ENCODE measurements at regions not wholly inside any gene's neighbourhood (a gene's known extent, or its start where the extent isn't known, plus 50 kb on each side); places are given as distances from the start of the nearest gene placed in this dataset.

DNA sequence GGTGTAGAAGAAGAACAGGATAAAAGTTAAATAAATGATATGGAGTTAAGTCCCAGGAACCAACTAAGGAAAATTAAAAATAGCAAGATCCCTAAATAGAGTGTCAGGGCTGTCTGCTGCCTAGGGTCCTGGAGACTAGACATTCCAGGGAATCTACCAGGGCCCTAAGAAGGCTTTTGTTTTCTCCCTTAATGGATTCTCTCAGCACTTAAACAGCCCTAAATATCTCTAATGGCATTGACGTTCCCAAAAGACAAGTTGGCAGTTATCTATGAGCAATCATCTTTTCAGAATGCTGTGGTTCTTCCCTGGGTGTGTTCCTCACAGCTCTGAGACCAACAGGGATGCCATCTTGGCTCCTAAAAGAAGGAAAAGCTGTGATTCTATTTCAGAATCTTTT is 616.3 kb downstream of the EPHA4 start:
- FAIRE-seq, result no peak
- no peak for DNase-seq (ENCODE audit: insufficient read length, low spot score)
- TF ChIP-seq, protein P1, sequence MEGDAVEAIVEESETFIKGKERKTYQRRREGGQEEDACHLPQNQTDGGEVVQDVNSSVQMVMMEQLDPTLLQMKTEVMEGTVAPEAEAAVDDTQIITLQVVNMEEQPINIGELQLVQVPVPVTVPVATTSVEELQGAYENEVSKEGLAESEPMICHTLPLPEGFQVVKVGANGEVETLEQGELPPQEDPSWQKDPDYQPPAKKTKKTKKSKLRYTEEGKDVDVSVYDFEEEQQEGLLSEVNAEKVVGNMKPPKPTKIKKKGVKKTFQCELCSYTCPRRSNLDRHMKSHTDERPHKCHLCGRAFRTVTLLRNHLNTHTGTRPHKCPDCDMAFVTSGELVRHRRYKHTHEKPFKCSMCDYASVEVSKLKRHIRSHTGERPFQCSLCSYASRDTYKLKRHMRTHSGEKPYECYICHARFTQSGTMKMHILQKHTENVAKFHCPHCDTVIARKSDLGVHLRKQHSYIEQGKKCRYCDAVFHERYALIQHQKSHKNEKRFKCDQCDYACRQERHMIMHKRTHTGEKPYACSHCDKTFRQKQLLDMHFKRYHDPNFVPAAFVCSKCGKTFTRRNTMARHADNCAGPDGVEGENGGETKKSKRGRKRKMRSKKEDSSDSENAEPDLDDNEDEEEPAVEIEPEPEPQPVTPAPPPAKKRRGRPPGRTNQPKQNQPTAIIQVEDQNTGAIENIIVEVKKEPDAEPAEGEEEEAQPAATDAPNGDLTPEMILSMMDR (IDR thresholded peaks at IDR 0.05; ENCODE audit: insufficient read depth, missing control alignments), result no peak

DNA sequence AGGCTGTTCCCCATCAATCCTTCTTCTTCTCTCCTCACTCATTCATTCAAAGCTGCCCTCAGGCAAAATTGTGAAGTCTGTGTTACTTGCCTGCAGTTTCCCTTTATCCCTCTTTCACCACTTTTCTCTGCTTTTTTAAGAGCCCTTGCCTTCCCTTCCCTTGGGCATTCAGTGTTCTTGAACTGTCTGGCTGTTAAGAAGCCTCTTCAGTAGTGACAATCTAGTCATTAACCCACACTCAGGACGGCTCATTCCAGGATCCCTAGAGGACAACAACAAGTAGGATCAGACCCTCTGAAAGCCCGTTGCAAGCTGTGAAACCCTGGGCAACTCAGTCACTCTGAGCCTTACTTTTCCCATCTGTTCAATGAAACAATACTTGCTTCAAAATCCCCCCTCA is 615.7 kb downstream of the EPHA4 start:
- FAIRE-seq, result no peak
- no peak for DNase-seq (ENCODE audit: insufficient read length, low spot score)
- TF ChIP-seq, protein P1 (IDR thresholded peaks at IDR 0.05; ENCODE audit: insufficient read depth, missing control alignments), result no peak

DNA sequence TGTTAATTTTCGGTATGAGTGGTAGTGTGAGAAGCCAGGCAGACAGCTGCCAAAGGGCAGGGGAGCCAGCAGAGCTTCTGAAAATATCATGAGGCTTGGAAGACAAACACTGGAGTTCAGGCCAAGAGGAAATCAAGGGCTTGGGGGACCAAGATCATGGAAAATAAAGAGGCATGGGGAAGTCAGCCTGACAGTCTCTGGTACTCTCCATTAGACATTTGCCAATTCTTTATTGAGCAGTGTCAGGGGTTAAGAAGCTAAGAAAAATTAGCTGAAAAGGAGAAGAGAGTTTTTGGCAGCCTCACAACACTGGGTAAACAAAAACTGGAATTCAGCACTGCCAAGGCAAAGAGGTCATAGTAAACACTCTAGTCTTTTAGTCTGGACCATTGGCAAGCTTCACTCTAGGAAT is 612.7 kb downstream of the EPHA4 start:
- FAIRE-seq (no peak), DNase-seq (ENCODE audit: insufficient read length, low spot score) (no peak)
- TF ChIP-seq, protein P1 (IDR thresholded peaks at IDR 0.05; ENCODE audit: insufficient read depth, missing control alignments), result no peak

DNA sequence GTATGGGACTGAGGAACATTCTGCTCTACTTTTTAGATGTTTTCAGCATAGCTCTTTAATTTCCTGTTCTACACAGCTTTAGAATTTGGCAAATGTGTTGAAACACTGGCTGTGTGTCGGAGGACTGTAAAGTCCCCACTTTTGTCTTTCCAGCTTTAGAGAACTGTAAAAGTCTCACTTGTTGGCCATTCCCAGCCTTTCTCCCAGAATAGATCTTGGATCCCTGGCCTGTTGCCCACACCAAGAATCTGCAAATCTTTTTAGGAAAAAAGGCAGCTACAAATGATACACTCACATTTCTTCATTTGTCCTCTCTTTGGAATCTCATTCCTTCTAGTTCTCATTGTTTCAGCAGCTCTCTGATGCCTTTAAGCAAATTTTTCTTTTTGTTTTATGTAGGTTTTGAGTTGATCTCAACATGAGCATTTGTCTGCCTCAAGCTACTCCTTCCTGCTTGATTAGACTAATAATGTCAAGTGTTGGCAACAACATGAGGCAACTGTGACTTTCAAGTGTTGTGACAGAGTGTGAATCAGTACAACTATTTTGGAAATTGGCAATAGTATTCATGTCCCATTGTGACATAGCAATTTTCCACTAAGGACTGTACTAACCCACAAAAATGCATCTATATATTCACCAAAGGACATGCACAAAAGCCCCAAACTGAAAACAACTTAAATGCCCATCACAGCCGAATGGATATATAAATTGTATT is 610.8 kb downstream of the EPHA4 start:
- TF ChIP-seq, protein P1 (IDR thresholded peaks at IDR 0.05; ENCODE audit: insufficient read depth, missing control alignments), result no peak
- no peak for FAIRE-seq
- no peak for DNase-seq (ENCODE audit: insufficient read length, low spot score)

DNA sequence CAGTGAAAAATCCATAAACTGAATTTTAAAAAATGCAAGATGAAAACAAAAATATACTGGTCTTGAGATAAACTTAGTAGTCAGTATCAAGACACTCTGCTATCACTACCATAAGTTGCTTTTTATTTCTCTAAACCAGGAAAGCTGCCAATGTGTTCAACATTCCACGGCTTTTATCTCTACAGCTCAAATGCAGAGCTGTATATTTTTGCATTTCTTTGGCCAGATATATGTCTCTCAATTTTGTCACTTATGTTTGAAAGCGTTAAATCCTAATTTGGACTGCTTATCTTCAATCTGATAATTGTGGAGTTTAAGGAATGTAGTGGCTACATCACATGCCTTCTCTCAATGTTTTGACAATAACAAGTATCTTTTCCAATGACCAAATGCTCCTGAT is 609.5 kb downstream of the EPHA4 start:
- TF ChIP-seq, protein P1 (IDR thresholded peaks at IDR 0.05; ENCODE audit: insufficient read depth, missing control alignments), result no peak
- no peak for DNase-seq (ENCODE audit: insufficient read length, low spot score)
- no peak for FAIRE-seq

DNA sequence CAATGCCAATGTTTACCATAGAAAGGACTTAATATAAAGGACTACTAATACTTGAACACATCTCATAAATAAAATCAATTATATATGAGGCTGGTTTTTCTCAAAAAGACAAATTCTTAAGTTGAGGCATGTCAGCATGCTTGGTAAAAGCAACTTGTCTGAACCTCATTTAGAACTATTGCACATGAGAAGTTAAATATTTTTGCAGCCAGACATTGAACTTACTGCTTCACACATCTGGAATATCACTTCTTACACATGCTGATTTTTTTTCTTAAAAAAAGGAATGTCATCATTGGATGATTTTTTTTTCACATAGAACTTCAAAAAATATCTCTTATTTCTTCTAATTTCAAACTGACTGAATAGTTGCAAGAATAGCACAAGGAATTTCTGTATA is 609.0 kb downstream of the EPHA4 start:
- TF ChIP-seq, protein P1 (IDR thresholded peaks at IDR 0.05; ENCODE audit: insufficient read depth, missing control alignments), result no peak
- no peak for DNase-seq (ENCODE audit: insufficient read length, low spot score)
- FAIRE-seq, result no peak

DNA sequence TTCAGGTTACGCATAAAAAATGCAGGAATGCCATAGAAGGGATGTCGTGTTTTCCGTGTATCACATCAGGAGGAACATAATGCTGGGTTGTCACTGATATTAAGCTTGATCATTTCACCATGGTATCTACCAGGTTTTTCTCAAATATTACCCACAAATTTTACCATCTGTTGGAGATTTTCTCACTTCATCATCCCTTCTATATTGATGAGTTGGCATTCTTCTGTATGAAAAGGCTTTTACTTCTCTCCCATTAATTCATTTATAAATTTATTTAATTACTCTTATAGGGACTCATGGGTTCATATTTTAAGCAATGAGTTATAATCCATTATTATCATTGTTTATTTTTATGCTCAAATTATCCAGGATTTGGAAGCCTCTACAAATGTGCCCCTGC is 608.2 kb downstream of the EPHA4 start:
- DNase-seq (ENCODE audit: insufficient read length, low spot score) (no peak), FAIRE-seq (no peak)
- TF ChIP-seq, protein P1 (IDR thresholded peaks at IDR 0.05; ENCODE audit: insufficient read depth, missing control alignments), result no peak
